Activated CD4-positive, alpha-beta T cell treated with anti-CD3 and anti-CD28 coated beads, Interleukin-2, amount 10 ng/mL, durations not matched to agents 7 days and 5 days (primary cell): ENCODE measurements at regions not wholly inside any gene's neighbourhood (a gene's known extent, or its start where the extent isn't known, plus 50 kb on each side); places are given as distances from the start of the nearest gene placed in this dataset.
"Not testable (repeated sequence)": the region's sequence is repeated elsewhere in the genome, so short reads cannot be mapped to it uniquely, and the experiment has no call there.

Experiments used
- CTCF ChIA-PET: fragments of 350-600 bp; sonication (Branson Sonifier 250); formaldehyde crosslinking; loops from one replicate; lab custom pipeline; 2021; ENCODE audit warnings: antibody characterized with exemption; lab: Charles Lee
- POLR2A ChIA-PET: fragments of 350-600 bp; sonication (Branson Sonifier 250); formaldehyde crosslinking; loops from one replicate; lab custom pipeline; 2021; ENCODE audit warnings: antibody characterized with exemption; lab: Charles Lee
- DNase-seq: peaks from one replicate; pipeline ENCODE4 v3.0.0-alpha.2; 2020
- H3K27ac Mint-ChIP-seq: one replicate; pipeline ENCODE4 v1.8.0; 2021; ENCODE audit warnings: mild to moderate bottlenecking, moderate library complexity, mixed read lengths
- H3K27me3 Mint-ChIP-seq: one replicate; pipeline ENCODE4 v1.8.0; 2021; ENCODE audit warnings: mixed read lengths
- H3K36me3 Mint-ChIP-seq: one replicate; pipeline ENCODE4 v1.8.0; 2021; ENCODE audit warnings: low read depth, mixed read lengths
- H3K4me1 Mint-ChIP-seq: one replicate; pipeline ENCODE4 v1.8.0; 2021; ENCODE audit warnings: mixed read lengths
- H3K4me3 Mint-ChIP-seq: one replicate; pipeline ENCODE4 v1.8.0; 2021; ENCODE audit warnings: mild to moderate bottlenecking, moderate library complexity, mixed read lengths
- H3K9me3 Mint-ChIP-seq: one replicate; pipeline ENCODE4 v1.8.0; 2021; ENCODE audit warnings: mixed read lengths

GRCh38 chr6:118701260-118701659 is 49.9 kb upstream of the CEP85L start:
- H3K27ac Mint-ChIP-seq, H3K27me3 Mint-ChIP-seq, DNase-seq, H3K4me3 Mint-ChIP-seq, H3K9me3 Mint-ChIP-seq, POLR2A ChIA-PET: not testable (repeated sequence)
- H3K4me1 Mint-ChIP-seq: peaks cover 44% of the 10 kb centered on the region
- peaks cover 64% of the 10 kb centered on the region for H3K36me3 Mint-ChIP-seq
- CTCF ChIA-PET: interaction anchor here (0.6 kb wide), 1 partner anchor 34 kb away, joined by 4 read pairs; no protein-coding TSS in a partner anchor
